Uterus (tissue), 2 donors: ENCODE measurements at regions not wholly inside any gene's neighbourhood (a gene's known extent, or its start where the extent isn't known, plus 50 kb on each side); places are given as distances from the start of the nearest gene placed in this dataset.

Experiments used
- POLR2A ChIP-seq, 2 donors: fragments of 450-650 bp; IDR thresholded peaks; one replicate each; pipeline ENCODE4 v1.6.1; 2016; ENCODE audit warnings: antibody characterized with exemption in 2 of 2, mild to moderate bottlenecking in 1 of 2, moderate library complexity in 1 of 2
- TF ChIP-seq, protein P1 (sequence below), 4 experiments: fragments of 200-600 bp in 2 of 4; fragments of 450-650 bp in 2 of 4; sonication (generic) in 2 of 4; IDR thresholded peaks; one replicate each; pipeline ENCODE4 v1.5.1; 2016 to 2019; ENCODE audit warnings: antibody characterized with exemption in 4 of 4, mild to moderate bottlenecking in 2 of 4, moderate library complexity in 1 of 4

DNA sequence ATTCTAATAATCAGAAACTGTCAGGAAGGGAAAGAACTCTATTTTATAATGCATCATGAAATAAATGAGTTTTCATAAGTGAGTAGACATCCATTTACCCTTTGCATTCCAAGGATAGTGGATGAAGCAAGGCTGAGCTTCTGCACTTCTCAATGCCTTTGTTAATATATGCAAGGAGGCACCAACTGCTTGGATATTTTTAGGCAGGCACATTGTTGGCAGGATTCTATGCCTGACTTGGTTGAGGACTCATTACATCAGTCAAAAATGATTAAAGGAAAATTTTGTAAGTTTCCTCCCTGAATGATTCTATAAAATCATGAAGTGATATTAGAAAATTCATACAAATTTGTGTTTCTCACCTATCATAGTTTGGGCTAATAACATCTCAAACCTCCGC, 612.2 kb upstream of the POM121L12 start:
- TF ChIP-seq, protein P1, sequence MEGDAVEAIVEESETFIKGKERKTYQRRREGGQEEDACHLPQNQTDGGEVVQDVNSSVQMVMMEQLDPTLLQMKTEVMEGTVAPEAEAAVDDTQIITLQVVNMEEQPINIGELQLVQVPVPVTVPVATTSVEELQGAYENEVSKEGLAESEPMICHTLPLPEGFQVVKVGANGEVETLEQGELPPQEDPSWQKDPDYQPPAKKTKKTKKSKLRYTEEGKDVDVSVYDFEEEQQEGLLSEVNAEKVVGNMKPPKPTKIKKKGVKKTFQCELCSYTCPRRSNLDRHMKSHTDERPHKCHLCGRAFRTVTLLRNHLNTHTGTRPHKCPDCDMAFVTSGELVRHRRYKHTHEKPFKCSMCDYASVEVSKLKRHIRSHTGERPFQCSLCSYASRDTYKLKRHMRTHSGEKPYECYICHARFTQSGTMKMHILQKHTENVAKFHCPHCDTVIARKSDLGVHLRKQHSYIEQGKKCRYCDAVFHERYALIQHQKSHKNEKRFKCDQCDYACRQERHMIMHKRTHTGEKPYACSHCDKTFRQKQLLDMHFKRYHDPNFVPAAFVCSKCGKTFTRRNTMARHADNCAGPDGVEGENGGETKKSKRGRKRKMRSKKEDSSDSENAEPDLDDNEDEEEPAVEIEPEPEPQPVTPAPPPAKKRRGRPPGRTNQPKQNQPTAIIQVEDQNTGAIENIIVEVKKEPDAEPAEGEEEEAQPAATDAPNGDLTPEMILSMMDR (IDR thresholded peaks at IDR 0.05), result no peak
- TF ChIP-seq POLR2A (IDR thresholded peaks at IDR 0.05), result no peak
